H9 (cell line): ENCODE measurements at regions not wholly inside any gene's neighbourhood (a gene's known extent, or its start where the extent isn't known, plus 50 kb on each side); places are given as distances from the start of the nearest gene placed in this dataset.

Experiments
- DNase-seq: peaks from one replicate; pipeline ENCODE4 v3.0.0-alpha.2; 2017
- H2AFZ ChIP-seq: one replicate; pipeline ENCODE4 v1.6.1; 2013; ENCODE audit warnings: mild to moderate bottlenecking, low read length, control low read depth, moderate library complexity
- H2AK5ac ChIP-seq: 2 replicates; pipeline ENCODE4 v1.6.1; 2013; ENCODE audit warnings: low read length, control low read depth, mixed read lengths; ENCODE audit not compliant: insufficient read length
- H2BK120ac ChIP-seq: one replicate; pipeline ENCODE4 v1.6.1; 2013; ENCODE audit warnings: low read depth, mild to moderate bottlenecking, low read length, control low read depth, inconsistent platforms; ENCODE audit not compliant: poor library complexity, severe bottlenecking
- H2BK12ac ChIP-seq: 2 replicates; pipeline ENCODE4 v1.6.1; 2013; ENCODE audit warnings: low read length, control low read depth, mixed read lengths, low read depth; ENCODE audit not compliant: insufficient read length
- H2BK15ac ChIP-seq: 2 replicates; pipeline ENCODE4 v1.6.1; 2013; ENCODE audit warnings: low read depth, low read length, control low read depth
- H2BK20ac ChIP-seq: one replicate; pipeline ENCODE4 v1.6.1; 2013; ENCODE audit warnings: low read depth, mild to moderate bottlenecking, low read length, control low read depth, inconsistent platforms; ENCODE audit not compliant: poor library complexity, severe bottlenecking
- H2BK5ac ChIP-seq: 2 replicates; pipeline ENCODE4 v1.6.1; 2013; ENCODE audit warnings: low read length, control low read depth, mixed read lengths; ENCODE audit not compliant: insufficient read length
- H3K14ac ChIP-seq: 2 replicates; pipeline ENCODE4 v1.6.1; 2013; ENCODE audit warnings: low read length, control low read depth; ENCODE audit not compliant: insufficient read depth
- H3K18ac ChIP-seq: 2 replicates; pipeline ENCODE4 v1.6.1; 2013; ENCODE audit warnings: low read depth, mild to moderate bottlenecking, mixed read lengths, low read length, control low read depth; ENCODE audit not compliant: insufficient read length
- H3K23ac ChIP-seq: 2 replicates; pipeline ENCODE4 v1.6.1; 2013; ENCODE audit warnings: low read length, control low read depth, mixed read lengths, low read depth; ENCODE audit not compliant: insufficient read length
- H3K23me2 ChIP-seq: 2 replicates; pipeline ENCODE4 v1.6.1; 2013; ENCODE audit warnings: low read depth, mild to moderate bottlenecking, mixed read lengths, low read length, control low read depth; ENCODE audit not compliant: insufficient read length, poor library complexity, severe bottlenecking
- H3K27ac ChIP-seq: 2 replicates; pipeline ENCODE4 v1.5.1; 2013; ENCODE audit warnings: low read length, control low read depth, mixed read lengths, low read depth; ENCODE audit not compliant: insufficient read length
- H3K27me3 ChIP-seq: 2 replicates; pipeline ENCODE4 v1.6.1; 2013; ENCODE audit warnings: low read length, control low read depth, inconsistent platforms; ENCODE audit not compliant: insufficient read depth
- H3K4ac ChIP-seq: 2 replicates; pipeline ENCODE4 v1.6.1; 2013; ENCODE audit warnings: low read depth, mild to moderate bottlenecking, control low read depth, inconsistent platforms, low read length, moderate library complexity
- H3K4me1 ChIP-seq: 2 replicates; pipeline ENCODE4 v1.6.1; 2013; ENCODE audit warnings: low read length, control low read depth, inconsistent platforms; ENCODE audit not compliant: insufficient read depth
- H3K4me2 ChIP-seq: 2 replicates; pipeline ENCODE4 v1.6.1; 2013; ENCODE audit warnings: low read length, control low read depth, mixed read lengths; ENCODE audit not compliant: insufficient read length, insufficient read depth
- H3K56ac ChIP-seq: 2 replicates; pipeline ENCODE4 v1.6.1; 2013; ENCODE audit warnings: low read depth, mild to moderate bottlenecking, mixed read lengths, low read length, control low read depth; ENCODE audit not compliant: insufficient read length
- H3K79me1 ChIP-seq: 2 replicates; pipeline ENCODE4 v1.6.1; 2013; ENCODE audit warnings: low read depth, mild to moderate bottlenecking, moderate library complexity, low read length, control low read depth, inconsistent platforms; ENCODE audit not compliant: insufficient read depth, poor library complexity, severe bottlenecking
- H3K79me2 ChIP-seq: 2 replicates; pipeline ENCODE4 v1.6.1; 2013; ENCODE audit warnings: low read length, control low read depth, inconsistent platforms; ENCODE audit not compliant: insufficient read depth
- H3K9ac ChIP-seq: 2 replicates; pipeline ENCODE4 v1.6.1; 2013; ENCODE audit warnings: low read length, control low read depth, mixed read lengths; ENCODE audit not compliant: insufficient read length; ENCODE audit errors: extremely low read depth
- H3K9me3 ChIP-seq: one replicate; pipeline ENCODE4 v1.6.1; 2013; ENCODE audit warnings: low read depth, low read length, inconsistent platforms; ENCODE audit not compliant: control insufficient read depth
- H3T11ph ChIP-seq: one replicate; pipeline ENCODE4 v1.6.1; 2013; ENCODE audit warnings: mild to moderate bottlenecking, low read length, control low read depth, inconsistent platforms
- H4K20me1 ChIP-seq: one replicate; pipeline ENCODE4 v1.6.1; 2013; ENCODE audit not compliant: control insufficient read depth, insufficient read length, insufficient read depth
- H4K5ac ChIP-seq: 2 replicates; pipeline ENCODE4 v1.6.1; 2013; ENCODE audit warnings: low read depth, mild to moderate bottlenecking, mixed read lengths, low read length, control low read depth; ENCODE audit not compliant: insufficient read length
- H4K8ac ChIP-seq: replicated peaks from 2 replicates; pipeline ENCODE4 v1.6.1; 2013; ENCODE audit warnings: low read length, control low read depth, mixed read lengths, low read depth; ENCODE audit not compliant: insufficient read length
- H4K91ac ChIP-seq: 2 replicates; pipeline ENCODE4 v1.6.1; 2013; ENCODE audit warnings: low read depth, mild to moderate bottlenecking, moderate library complexity, mixed read lengths, low read length, control low read depth; ENCODE audit not compliant: insufficient read length
- H3K27ac Mint-ChIP-seq, 3 experiments: 2 replicates in 2 of 3; 3 replicates in 1 of 3; pipeline ENCODE4 v1.8.0; 2020 to 2021; ENCODE audit warnings: mixed read lengths in 3 of 3, mild to moderate bottlenecking in 1 of 3, moderate library complexity in 1 of 3
- H3K27me3 Mint-ChIP-seq: 2 replicates; pipeline ENCODE4 v1.8.0; 2021; ENCODE audit warnings: low read depth, mild to moderate bottlenecking, moderate library complexity, mixed read lengths
- H3K36me3 Mint-ChIP-seq, 3 experiments: 2 replicates in 2 of 3; 3 replicates in 1 of 3; pipeline ENCODE4 v1.8.0; 2020 to 2021; ENCODE audit warnings: low read depth in 3 of 3, mixed read lengths in 3 of 3; ENCODE audit not compliant: insufficient read depth in 1 of 3
- H3K4me1 Mint-ChIP-seq, 2 experiments: 2 replicates each; pipeline ENCODE4 v1.8.0; 2020; ENCODE audit warnings: mixed read lengths in 2 of 2
- H3K4me3 Mint-ChIP-seq, 2 experiments: 2 replicates in 1 of 2; 3 replicates in 1 of 2; pipeline ENCODE4 v1.8.0; 2020 to 2021; ENCODE audit warnings: mild to moderate bottlenecking in 2 of 2, mixed read lengths in 2 of 2, moderate library complexity in 1 of 2
- H3K9me3 Mint-ChIP-seq, 2 experiments: 2 replicates in 1 of 2; 3 replicates in 1 of 2; pipeline ENCODE4 v1.8.0; 2020; ENCODE audit warnings: mild to moderate bottlenecking in 2 of 2, mixed read lengths in 2 of 2, moderate library complexity in 1 of 2
- WGBS: extraction: QIAGEN DNeasy Blood & Tissue Kit; methylation state at CpG from one replicate; pipeline ENCODE4 v1.1.7; 2013; ENCODE audit warnings: missing lambda C conversion rate, low lambda C conversion rate, mixed read lengths; ENCODE audit not compliant: insufficient read length; ENCODE audit errors: extremely low coverage; 5-methylcytosine and 5-hydroxymethylcytosine counted together
- TF ChIP-seq, protein P1 (sequence below): fragments of 200-600 bp; sonication (generic); conservative IDR thresholded peaks from 3 replicates; pipeline ENCODE4 v1.8.0; 2021; ENCODE audit warnings: antibody characterized with exemption, mild to moderate bottlenecking

DNA sequence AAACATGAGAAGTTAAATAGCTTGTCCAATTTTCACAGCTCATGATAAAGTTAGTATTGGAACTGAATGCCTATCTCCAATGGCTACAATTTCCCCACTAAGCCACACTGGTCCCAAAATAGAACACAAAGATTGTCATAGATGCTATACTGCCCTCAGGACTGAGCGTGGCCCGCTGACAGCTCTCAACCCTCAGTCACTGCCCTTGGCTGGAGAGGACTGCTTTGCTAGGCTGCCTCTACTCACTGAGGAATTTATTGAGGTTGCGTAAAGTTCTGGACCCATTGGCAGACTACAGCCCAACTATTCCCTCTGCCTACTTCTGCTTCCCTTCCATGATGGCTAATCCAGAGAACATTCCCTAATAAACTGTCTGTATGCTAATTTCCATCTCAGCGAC is 165.5 kb upstream of the BET1 start:
- WGBS: no CpG with 5 or more reads among the region's 4 CpGs
- Histone ChIP-seq H3T11ph (no peak overlapping the region), H2AFZ (no peak overlapping the region), H3K56ac (no peak overlapping the region), H3K9me3 (peaks cover 4% of the 10 kb centered on the region), H2BK12ac (no peak overlapping the region), H2BK20ac (no peak overlapping the region), H4K5ac (no peak overlapping the region), H3K4ac (no peak overlapping the region), H3K14ac (no peak overlapping the region), H3K79me2 (no peaks in the 10 kb centered on the region), H3K27ac (no peak overlapping the region), H3K18ac (no peak overlapping the region), H3K23me2 (no peaks in the 10 kb centered on the region), H2BK120ac (no peak overlapping the region), H2BK15ac (no peak overlapping the region), H3K23ac (no peak overlapping the region), H4K91ac (no peak overlapping the region), H3K79me1 (no peaks in the 10 kb centered on the region), H4K20me1 (no peaks in the 10 kb centered on the region), H4K8ac (no peak overlapping the region), H3K27me3 (no peaks in the 10 kb centered on the region), H2BK5ac (no peak overlapping the region), H3K4me1 (no peaks in the 10 kb centered on the region), H3K4me2 (no peak overlapping the region), H2AK5ac (no peak overlapping the region), H3K9ac (no peak overlapping the region)
- TF ChIP-seq, protein P1, sequence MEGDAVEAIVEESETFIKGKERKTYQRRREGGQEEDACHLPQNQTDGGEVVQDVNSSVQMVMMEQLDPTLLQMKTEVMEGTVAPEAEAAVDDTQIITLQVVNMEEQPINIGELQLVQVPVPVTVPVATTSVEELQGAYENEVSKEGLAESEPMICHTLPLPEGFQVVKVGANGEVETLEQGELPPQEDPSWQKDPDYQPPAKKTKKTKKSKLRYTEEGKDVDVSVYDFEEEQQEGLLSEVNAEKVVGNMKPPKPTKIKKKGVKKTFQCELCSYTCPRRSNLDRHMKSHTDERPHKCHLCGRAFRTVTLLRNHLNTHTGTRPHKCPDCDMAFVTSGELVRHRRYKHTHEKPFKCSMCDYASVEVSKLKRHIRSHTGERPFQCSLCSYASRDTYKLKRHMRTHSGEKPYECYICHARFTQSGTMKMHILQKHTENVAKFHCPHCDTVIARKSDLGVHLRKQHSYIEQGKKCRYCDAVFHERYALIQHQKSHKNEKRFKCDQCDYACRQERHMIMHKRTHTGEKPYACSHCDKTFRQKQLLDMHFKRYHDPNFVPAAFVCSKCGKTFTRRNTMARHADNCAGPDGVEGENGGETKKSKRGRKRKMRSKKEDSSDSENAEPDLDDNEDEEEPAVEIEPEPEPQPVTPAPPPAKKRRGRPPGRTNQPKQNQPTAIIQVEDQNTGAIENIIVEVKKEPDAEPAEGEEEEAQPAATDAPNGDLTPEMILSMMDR: no peak
- Mint-ChIP-seq H3K9me3 (peaks cover 11 to 13% of the 10 kb centered on the region in 2 experiments; a peak in 4 of 5 replicates), H3K4me1 (no peaks in the 10 kb centered on the region), H3K4me3 (no peak overlapping the region), H3K36me3 (peaks cover 2 to 12% (median 4%) of the 10 kb centered on the region in 3 experiments; a peak in 6 of 7 replicates), H3K27me3 (no peaks in the 10 kb centered on the region), H3K27ac (no peak overlapping the region; a peak in 1 of 7 replicates)
- no peak for DNase-seq
